Cardiac muscle cell (in vitro differentiated cells and primary cell): ENCODE measurements at regions not wholly inside any gene's neighbourhood (a gene's known extent, or its start where the extent isn't known, plus 50 kb on each side); places are given as distances from the start of the nearest gene placed in this dataset.

Experiments used
- DNase-seq, 2 donors: peaks; one replicate each; pipeline versions ENCODE4 v3.0.0 to v3.0.0-alpha.2; 2010 to 2017; ENCODE audit warnings: low read depth in 1 of 2, low spot score in 1 of 2
- H3K27ac ChIP-seq: fragments of 200-600 bp; sonication (generic); 2 replicates; pipeline ENCODE4 v1.5.1; 2016
- H3K27me3 ChIP-seq: fragments of 200-600 bp; sonication (generic); 2 replicates; pipeline ENCODE4 v1.6.0; 2016; ENCODE audit warnings: control low read depth
- H3K36me3 ChIP-seq: fragments of 200-600 bp; sonication (generic); 2 replicates; pipeline ENCODE4 v1.5.1; 2016; ENCODE audit warnings: control low read depth
- H3K4me1 ChIP-seq: fragments of 200-600 bp; sonication (generic); 2 replicates; pipeline ENCODE4 v1.8.1; 2017; ENCODE audit warnings: low read depth, mild to moderate bottlenecking, mixed run types
- H3K4me3 ChIP-seq: fragments of 200-600 bp; sonication (generic); 2 replicates; pipeline ENCODE4 v1.5.1; 2016; ENCODE audit warnings: mild to moderate bottlenecking
- H3K9me3 ChIP-seq: fragments of 200-600 bp; sonication (generic); 2 replicates; pipeline ENCODE4 v1.5.1; 2017; ENCODE audit warnings: low read depth, mild to moderate bottlenecking, control low read depth
- TF ChIP-seq, protein P1 (sequence below): IDR thresholded peaks from 2 replicates; pipeline ENCODE4 v1.5.1; 2012; ENCODE audit warnings: low read depth, mild to moderate bottlenecking, low read length

DNA sequence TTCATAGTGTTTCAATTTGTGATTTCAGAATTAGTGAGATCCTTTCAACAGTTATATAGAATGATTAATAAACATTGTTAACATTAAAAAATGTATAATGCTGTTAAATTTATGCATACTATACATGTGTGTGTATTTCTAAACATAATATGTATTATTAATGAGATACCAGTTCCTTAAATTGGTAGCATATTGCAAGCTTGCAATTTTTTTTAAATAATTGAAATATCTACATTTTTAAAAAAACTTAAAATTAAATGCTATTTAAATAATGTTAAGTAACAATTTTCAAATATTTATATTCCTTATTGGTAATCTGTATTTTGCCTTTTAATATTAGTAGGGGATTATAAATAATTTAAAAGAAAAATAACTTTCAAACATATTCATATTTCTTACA is 1479.5 kb upstream of the PCDH7 start:
- TF ChIP-seq, protein P1, sequence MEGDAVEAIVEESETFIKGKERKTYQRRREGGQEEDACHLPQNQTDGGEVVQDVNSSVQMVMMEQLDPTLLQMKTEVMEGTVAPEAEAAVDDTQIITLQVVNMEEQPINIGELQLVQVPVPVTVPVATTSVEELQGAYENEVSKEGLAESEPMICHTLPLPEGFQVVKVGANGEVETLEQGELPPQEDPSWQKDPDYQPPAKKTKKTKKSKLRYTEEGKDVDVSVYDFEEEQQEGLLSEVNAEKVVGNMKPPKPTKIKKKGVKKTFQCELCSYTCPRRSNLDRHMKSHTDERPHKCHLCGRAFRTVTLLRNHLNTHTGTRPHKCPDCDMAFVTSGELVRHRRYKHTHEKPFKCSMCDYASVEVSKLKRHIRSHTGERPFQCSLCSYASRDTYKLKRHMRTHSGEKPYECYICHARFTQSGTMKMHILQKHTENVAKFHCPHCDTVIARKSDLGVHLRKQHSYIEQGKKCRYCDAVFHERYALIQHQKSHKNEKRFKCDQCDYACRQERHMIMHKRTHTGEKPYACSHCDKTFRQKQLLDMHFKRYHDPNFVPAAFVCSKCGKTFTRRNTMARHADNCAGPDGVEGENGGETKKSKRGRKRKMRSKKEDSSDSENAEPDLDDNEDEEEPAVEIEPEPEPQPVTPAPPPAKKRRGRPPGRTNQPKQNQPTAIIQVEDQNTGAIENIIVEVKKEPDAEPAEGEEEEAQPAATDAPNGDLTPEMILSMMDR = no peak
- no peaks in the 10 kb centered on the region for H3K4me1 ChIP-seq
- no peaks in the 10 kb centered on the region for H3K9me3 ChIP-seq
- no peak for DNase-seq
- no peak overlapping the region for H3K27ac ChIP-seq
- no peaks in the 10 kb centered on the region for H3K36me3 ChIP-seq
- H3K27me3 ChIP-seq = no peaks in the 10 kb centered on the region
- no peak overlapping the region for H3K4me3 ChIP-seq

DNA sequence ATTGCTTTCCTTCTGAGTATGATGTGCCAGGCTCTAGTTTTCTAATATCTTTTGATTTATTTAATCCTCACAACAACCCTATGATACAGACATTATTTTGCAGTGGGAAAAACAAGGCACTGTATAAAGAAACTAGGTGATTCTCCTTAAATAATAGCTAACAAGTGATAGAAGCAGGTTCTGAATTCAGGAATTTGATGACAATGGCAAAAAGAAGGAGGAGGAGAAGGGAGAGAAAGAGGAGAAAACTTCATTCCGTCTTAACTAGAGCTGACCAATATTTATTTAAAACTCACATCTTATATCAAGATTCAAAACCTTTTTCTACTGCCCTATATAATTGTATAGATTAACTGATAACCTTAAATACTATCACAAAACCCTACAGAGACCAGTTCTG is 1477.1 kb upstream of the PCDH7 start:
- Histone ChIP-seq H3K36me3 (no peaks in the 10 kb centered on the region), H3K27ac (no peak overlapping the region), H3K9me3 (no peaks in the 10 kb centered on the region), H3K27me3 (no peaks in the 10 kb centered on the region), H3K4me1 (no peaks in the 10 kb centered on the region), H3K4me3 (no peak overlapping the region)
- TF ChIP-seq, protein P1 = no peak
- DNase-seq = no peak

DNA sequence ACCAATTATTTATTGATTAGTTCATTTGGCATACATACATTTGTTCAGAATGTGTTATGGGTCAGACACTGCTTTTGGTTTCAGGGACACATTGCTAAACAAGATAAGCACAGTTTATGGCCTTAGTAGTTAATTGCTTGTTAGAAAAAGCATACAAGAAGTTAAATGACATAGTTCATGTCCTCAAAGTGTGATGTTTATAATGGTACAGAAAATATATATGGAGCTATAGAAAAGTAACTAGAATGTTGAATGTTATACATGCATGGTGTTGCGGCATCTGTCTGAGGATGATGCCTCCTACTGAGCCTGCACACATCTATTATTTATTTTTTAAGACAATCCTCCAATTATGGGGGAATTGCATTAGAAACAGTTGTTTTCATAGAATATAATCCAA is 1476.3 kb upstream of the PCDH7 start:
- TF ChIP-seq, protein P1 = no peak
- no peak overlapping the region for H3K4me3 ChIP-seq
- no peak for DNase-seq
- no peaks in the 10 kb centered on the region for H3K4me1 ChIP-seq
- no peaks in the 10 kb centered on the region for H3K36me3 ChIP-seq
- no peaks in the 10 kb centered on the region for H3K27me3 ChIP-seq
- no peak overlapping the region for H3K27ac ChIP-seq
- H3K9me3 ChIP-seq = no peaks in the 10 kb centered on the region

DNA sequence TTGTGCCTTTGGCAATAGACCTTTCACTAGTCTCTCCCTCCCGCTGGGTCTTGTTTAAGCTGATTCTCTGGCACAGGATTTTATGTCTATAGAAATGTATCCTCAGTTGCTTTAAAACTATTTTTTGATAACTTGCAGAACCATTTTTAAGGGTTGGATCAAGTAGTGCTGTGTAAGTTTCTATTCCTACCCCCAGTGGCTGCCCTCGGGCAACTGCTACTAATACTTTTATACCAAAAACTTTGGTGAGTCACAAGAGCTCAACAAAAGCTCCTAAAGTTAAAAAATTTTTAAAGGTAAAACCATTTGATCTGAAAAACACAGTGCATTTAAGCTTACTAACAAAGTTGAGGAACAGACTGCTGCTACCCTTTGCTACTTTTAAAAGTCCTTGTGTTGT is 1460.6 kb upstream of the PCDH7 start:
- no peaks in the 10 kb centered on the region for H3K4me1 ChIP-seq
- TF ChIP-seq, protein P1 = no peak
- no peaks in the 10 kb centered on the region for H3K9me3 ChIP-seq
- H3K27ac ChIP-seq = no peak overlapping the region
- H3K36me3 ChIP-seq = no peaks in the 10 kb centered on the region
- H3K4me3 ChIP-seq = no peak overlapping the region
- H3K27me3 ChIP-seq = no peaks in the 10 kb centered on the region
- no peak for DNase-seq

DNA sequence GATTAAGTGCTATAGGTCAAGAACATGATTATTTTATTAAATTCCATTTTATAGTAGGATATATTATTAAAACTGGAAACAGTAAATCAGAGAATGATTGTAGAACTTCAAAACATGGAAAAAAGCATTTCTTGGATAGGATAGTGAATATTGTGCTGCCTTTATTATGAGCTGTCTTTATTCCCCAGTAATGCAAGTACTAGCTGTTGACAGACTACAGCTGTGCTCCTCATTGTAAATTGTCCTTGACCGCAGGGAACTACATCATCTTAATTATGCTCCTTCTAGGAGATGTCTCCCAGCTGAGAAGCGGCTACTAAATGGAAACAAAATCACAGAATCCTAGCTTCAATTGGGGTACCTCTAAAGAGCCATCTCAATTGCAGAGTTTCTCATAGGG is 1457.2 kb upstream of the PCDH7 start:
- DNase-seq = no peak
- H3K36me3 ChIP-seq = no peaks in the 10 kb centered on the region
- TF ChIP-seq, protein P1 = no peak
- no peaks in the 10 kb centered on the region for H3K27me3 ChIP-seq
- peaks cover 3% of the 10 kb centered on the region for H3K4me1 ChIP-seq
- no peaks in the 10 kb centered on the region for H3K9me3 ChIP-seq
- H3K27ac ChIP-seq = no peak overlapping the region
- H3K4me3 ChIP-seq = no peak overlapping the region

DNA sequence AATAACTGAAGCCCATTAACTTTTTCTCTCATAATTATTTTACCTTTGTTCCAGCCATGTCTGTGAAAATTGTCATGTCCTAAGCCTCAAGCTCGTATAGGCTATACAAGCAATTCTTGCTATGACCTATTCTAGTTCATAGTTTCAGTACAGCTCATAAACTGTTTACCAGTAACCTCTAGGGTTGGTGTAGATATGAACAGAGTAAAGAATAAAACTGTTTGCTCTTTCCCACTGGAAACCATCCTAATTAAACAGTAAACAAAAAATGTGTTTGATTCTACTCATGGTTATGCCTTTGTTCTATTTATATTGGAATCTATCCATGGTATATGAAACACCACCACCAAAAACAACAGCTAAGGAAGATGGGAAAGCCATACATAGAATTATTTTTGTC is 1444.0 kb upstream of the PCDH7 start:
- TF ChIP-seq, protein P1 = no peak
- Histone ChIP-seq H3K4me1 (no peaks in the 10 kb centered on the region), H3K4me3 (no peak overlapping the region), H3K9me3 (no peaks in the 10 kb centered on the region), H3K27ac (no peak overlapping the region), H3K36me3 (no peaks in the 10 kb centered on the region), H3K27me3 (no peaks in the 10 kb centered on the region)
- no peak for DNase-seq
